Right lung (tissue), 2 donors: ENCODE measurements at regions not wholly inside any gene's neighbourhood (a gene's known extent, or its start where the extent isn't known, plus 50 kb on each side); places are given as distances from the start of the nearest gene placed in this dataset.
A peak's percentile ranks its signal among the peaks of the same experiment; 100 is the strongest.
"Not testable (repeated sequence)": the region's sequence is repeated elsewhere in the genome, so short reads cannot be mapped to it uniquely, and the experiment has no call there.

Experiments
- DNase-seq, 2 donors: peaks; one replicate each; pipeline ENCODE4 v3.0.0-alpha.2; 2013

- not testable (repeated sequence) for DNase-seq
These were observed 70.2 kb downstream of the ZNF726 start for GRCh38 chr19:23984911-23985310.

DNA sequence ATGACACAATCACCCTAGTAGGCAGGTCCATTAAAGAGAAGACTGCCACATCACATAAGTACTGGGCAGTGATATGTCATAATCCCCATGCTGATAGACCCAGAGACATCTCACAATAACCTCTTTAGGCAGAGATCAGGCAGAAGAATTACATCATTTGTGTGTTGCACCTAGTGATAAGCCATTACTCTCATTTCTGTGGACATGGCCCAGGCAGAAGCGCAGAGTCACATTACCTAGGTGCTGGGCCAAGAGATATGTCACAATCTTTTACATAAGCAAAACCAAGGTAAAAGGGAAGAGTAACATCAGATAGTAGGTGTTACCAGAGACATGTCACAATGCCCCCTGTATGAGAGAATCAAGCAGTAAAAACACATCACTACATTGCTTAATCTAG lies 71.9 kb downstream of the ZNF726 start:
- no peak for DNase-seq

DNA sequence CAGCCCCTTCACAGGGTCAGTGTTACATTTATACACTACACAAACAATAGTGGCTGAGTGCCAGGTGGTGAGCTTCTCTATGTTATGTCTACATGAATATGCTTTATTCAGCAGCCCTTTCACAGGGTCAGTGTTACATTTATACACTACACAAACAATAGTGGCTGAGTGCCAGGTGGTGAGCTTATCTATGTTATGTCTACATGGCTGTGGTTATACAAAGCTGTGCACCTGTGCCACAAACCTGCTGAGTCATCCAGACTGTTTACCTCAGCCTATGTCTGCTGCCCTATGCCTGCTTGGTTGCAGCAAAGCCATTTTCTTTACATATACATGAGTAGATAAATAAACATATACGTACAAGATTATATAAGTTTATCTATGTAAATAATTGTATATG lies 76.5 kb downstream of the ZNF726 start:
- DNase-seq, result peak in 1 of 2 donors; percentile 7

GRCh38 chr19:23992348-23992747 lies 77.7 kb downstream of the ZNF726 start:
- no peak for DNase-seq

DNA sequence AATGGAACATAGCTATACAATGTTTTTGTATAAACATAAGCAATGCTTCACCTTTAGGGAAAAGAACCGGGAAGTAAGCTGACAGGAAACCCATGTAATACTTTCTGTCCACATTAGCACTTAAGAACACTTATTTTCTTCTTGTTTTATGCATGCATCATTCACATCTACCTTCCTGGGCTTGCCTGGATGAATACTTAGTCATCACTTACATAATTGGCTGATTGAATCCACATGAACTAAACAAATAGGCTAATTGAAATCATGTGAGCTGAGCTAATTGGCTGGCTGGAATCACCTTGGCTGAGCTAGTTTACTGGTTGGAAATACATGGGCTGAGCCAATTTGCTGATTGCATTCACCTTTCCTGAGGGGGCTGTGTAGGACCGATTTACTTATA lies 78.8 kb downstream of the ZNF726 start:
- no peak for DNase-seq

- no peak for DNase-seq
These were observed 81.9 kb downstream of the ZNF726 start for GRCh38 chr19:23996549-23996948.

DNA sequence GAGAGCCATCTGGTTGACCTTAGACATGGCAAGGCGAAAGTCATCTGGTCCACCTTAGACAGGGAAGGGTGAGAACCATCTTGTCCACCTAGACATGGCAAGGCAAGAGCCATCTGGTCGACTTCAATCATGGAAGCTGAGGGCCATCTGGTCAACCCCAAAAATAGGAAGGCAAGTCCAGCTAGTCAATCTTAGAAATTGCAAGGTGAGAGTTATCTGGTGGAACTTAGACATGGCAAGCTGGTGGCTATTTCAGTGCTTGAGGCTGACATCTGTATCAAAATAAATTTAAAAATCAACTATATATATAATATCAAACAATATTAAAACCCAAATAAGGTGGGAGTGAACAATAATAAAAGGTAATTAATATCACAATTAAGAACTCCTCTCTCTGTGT lies 83.9 kb downstream of the ZNF726 start:
- no peak for DNase-seq

- no peak for DNase-seq
These were observed 85.3 kb downstream of the ZNF726 start for GRCh38 chr19:23999821-24000610.

- DNase-seq, result no peak
These were observed 86.0 kb downstream of the ZNF726 start for GRCh38 chr19:24000656-24001055.

- no peak for DNase-seq
These were observed 84.6 kb upstream of the ZNF254 start for GRCh38 chr19:24002256-24002945.

- DNase-seq, result no peak
These were observed 83.5 kb upstream of the ZNF254 start for GRCh38 chr19:24003537-24003936.

DNA sequence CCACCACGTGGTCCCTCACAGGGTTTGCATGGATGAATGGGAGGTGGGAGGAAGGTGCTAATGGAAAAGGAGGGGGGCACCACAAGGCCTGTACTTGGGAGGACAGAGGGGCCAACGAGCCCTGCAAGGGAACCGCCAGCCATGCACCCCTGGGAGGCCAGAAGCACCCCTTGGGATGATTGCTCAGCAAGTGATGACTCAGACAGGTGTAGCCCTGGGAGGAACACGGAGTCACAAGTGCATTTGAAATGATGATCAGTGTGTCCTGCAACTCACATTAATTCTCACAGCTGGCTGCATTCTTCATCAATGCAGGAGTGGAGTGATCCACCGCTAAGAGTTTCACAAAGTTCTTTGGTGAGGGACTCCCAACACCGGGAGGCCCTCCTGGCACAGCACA lies 82.8 kb upstream of the ZNF254 start:
- DNase-seq, result no peak

- peak in 1 of 2 donors; percentile 1 for DNase-seq
These were observed 56.9 kb upstream of the ZNF254 start for GRCh38 chr19:24029941-24030636.

DNA sequence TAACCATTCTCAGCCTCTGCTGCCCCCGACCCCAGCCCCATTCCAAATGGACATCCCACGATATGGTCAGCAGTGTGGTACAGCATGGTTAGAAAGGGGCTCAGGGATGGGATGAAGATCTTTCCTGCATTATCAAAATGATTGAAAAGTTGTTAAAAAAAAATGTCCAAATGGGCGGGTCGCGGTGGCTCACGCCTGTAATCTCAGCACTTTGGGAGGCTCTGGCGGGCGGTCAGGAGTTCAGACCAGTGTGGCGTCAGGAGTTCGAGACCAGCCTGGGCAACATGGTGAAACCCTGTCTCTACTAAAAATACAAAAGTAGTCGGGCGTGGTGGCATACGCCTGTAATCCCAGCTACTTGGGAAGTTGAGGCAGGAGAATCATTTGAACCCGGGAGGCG lies 54.3 kb upstream of the ZNF254 start:
- DNase-seq, result no peak

GRCh38 chr19:24033301-24033962 lies 53.6 kb upstream of the ZNF254 start:
- DNase-seq, result peak; percentile 88 to 91

DNA sequence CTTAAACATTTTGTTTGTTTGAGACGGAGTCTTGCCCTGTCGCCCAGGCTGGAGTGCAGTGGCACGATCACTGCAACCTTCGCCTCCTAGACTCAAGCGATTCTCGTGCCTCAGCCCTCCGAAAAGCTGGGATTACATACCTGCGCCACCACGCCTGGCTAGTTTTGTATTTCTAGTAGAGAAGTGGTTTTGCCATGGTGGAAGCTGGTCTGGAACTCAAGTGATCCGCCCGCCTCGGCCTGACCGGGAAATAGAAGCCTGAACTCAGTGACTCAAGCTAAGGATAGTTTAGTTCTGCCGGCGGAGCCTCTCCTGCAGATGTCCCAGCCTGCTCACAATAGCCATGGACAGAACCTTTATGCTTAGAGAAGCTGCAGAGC lies 53.0 kb upstream of the ZNF254 start:
- DNase-seq, result peak; percentile 52 to 56

- not testable (repeated sequence) for DNase-seq
These were observed 51.6 kb upstream of the ZNF254 start for GRCh38 chr19:24035261-24035880.
